ENCODE measurements at regions not wholly inside any gene's neighbourhood (a gene's known extent, or its start where the extent isn't known, plus 50 kb on each side); places are given as distances from the start of the nearest gene placed in this dataset.

DNA sequence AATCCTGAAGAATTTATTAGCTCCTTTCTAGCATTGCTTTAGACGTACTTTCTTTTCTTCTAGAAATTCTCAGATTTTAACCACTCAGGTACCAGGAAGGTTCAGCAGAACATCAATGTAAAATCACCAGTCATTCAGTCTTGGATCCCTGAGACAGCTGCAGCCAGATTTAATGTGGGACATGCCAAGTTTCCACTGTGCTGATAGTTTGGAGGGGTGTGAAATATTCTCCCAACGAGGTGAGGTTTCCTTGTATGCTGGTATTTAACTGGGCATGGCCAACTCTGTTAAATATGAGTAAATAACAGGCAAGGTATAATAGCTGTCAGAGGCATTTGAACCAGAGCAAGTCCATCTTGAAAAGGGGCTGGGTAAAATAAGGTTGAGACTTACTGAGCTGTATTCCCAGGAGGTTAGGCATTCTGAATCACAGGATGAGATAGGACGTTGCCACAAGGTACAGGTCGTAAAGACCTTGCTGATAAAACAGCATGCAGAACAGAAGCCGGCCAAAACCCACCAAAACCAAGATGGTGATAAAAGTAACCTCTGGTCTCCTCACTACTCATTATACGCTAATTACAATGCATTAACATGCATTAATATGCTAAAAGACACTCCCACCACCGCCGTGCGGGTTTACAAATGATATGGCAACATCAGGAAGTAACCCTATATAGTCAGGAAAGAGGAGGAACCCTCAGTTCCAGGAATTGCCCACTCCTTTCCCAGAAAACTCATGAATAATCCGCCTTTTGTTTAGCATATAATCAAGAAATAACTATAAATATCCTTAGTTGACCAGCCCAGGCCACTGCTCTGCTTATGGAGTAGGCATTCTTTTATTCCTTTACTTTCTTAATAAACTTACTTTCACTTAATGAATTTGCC lies 75.2 kb upstream of the RASSF8 start:
- TF ChIP-seq CTCF (optimal IDR thresholded peaks at IDR 0.05 in 1 of 3, IDR thresholded peaks at IDR 0.05 in 1 of 3, conservative IDR thresholded peaks at IDR 0.05 in 1 of 3; ENCODE audit: extremely low read depth in 1 of 3, insufficient read depth in 2 of 3, low read length in 3 of 3) (no peak), EZH2 (IDR thresholded peaks at IDR 0.05; ENCODE audit: low read length) (no peak)
- H3K9me1 ChIP-seq (ENCODE audit: control insufficient read depth, extremely low read depth, insufficient read depth, low read length) = no peaks in the 10 kb centered on the region
- H3K27me3 ChIP-seq (ENCODE audit: control insufficient read depth, extremely low read depth, insufficient read depth, low read length) = no peaks in the 10 kb centered on the region
- no peaks in the 10 kb centered on the region for H3K4me1 ChIP-seq (ENCODE audit: control insufficient read depth, extremely low read depth, insufficient read depth, low read length)
- H3K4me2 ChIP-seq (ENCODE audit: control insufficient read depth, extremely low read depth, insufficient read depth, low read depth, low read length) = no peak overlapping the region
- H2AFZ ChIP-seq (ENCODE audit: control insufficient read depth, low read length) = no peak overlapping the region
- no peaks in the 10 kb centered on the region for H3K9me3 ChIP-seq (ENCODE audit: control insufficient read depth, low read depth, low read length)
- no peak overlapping the region for H3K9ac ChIP-seq (ENCODE audit: control insufficient read depth, extremely low read depth, insufficient read depth, low read length)
- no peaks in the 10 kb centered on the region for H3K79me2 ChIP-seq (ENCODE audit: control insufficient read depth, insufficient read depth, low read length)
- dilution Hi-C loops (cut with MboI; ENCODE audit: extremely low pct_ligation_motif_present, low sequenced_read_pairs) = no loop called here
- H3K4me3 ChIP-seq (ENCODE audit: control insufficient read depth in 2 of 3, extremely low read depth in 1 of 3, insufficient read depth in 2 of 3, low read depth in 1 of 3, low read length in 3 of 3) = no peak overlapping the region
- FAIRE-seq = no peak
- H3K27ac ChIP-seq (ENCODE audit: control insufficient read depth, insufficient read depth, low read length) = no peak overlapping the region
- no peaks in the 10 kb centered on the region for H4K20me1 ChIP-seq (ENCODE audit: control insufficient read depth, extremely low read depth, insufficient read depth, low read length)
- DNase-seq (ENCODE audit: low read depth, low spot score) = no peak
- no peaks in the 10 kb centered on the region for H3K36me3 ChIP-seq (ENCODE audit: control insufficient read depth in 2 of 2, extremely low read depth in 1 of 2, insufficient read depth in 2 of 2, low read length in 2 of 2)

DNA sequence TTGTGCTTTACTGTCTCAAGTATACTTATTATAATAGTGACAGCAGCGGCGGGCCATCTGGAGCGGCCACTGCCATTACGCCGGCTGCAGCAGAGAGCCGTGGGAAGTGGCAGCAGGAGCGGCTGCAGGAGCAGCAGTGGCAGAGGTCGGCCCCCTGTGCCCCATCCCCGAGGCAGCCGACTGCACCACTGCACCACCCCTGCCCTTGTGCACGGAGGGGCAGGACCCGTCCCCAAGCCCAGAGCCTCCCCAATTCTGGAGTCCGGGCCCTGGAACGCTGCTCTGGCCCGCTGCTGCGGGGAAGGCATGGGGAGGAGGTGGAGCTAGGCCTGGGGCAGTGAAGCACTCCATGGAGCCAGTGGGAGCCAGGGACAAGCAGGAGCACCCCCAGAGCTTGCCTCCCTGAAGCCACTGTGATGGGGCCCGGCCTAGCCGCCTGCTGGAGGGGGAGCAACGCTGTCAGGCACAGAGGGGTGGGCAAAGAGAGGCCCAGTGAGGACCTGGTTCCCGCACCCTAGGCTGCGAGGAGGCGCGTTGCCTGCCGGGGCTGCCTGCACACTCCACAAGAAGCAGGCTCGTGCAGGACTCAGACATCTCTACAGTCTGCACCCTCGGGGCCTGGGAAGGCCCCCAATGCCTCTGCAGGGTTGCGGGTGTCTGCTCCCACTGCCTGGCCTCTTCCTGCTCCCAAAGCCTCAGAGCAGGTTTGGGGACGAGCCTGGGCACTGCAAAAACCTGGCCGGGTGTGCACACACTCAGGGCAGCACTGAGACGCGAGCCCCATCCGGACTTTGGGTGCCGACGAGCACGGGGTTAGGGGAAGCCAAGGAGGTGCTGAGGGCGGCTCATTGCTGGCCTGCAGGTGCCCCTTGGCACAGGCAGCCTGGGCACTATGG lies 74.2 kb upstream of the RASSF8 start:
- TF ChIP-seq CTCF (optimal IDR thresholded peaks at IDR 0.05 in 1 of 3, IDR thresholded peaks at IDR 0.05 in 1 of 3, conservative IDR thresholded peaks at IDR 0.05 in 1 of 3; ENCODE audit: extremely low read depth in 1 of 3, insufficient read depth in 2 of 3, low read length in 3 of 3) (no peak), EZH2 (IDR thresholded peaks at IDR 0.05; ENCODE audit: low read length) (no peak)
- FAIRE-seq = no peak
- dilution Hi-C loops (cut with MboI; ENCODE audit: extremely low pct_ligation_motif_present, low sequenced_read_pairs) = no loop called here

More for the DNA sequence above, 74.2 kb upstream of the RASSF8 start:
- no peak for DNase-seq (ENCODE audit: low read depth, low spot score)
- H3K36me3 ChIP-seq (ENCODE audit: control insufficient read depth in 2 of 2, extremely low read depth in 1 of 2, insufficient read depth in 2 of 2, low read length in 2 of 2) = no peaks in the 10 kb centered on the region
- no peak overlapping the region for H3K27ac ChIP-seq (ENCODE audit: control insufficient read depth, insufficient read depth, low read length)
- H3K9me3 ChIP-seq (ENCODE audit: control insufficient read depth, low read depth, low read length) = no peaks in the 10 kb centered on the region
- no peak overlapping the region for H3K4me2 ChIP-seq (ENCODE audit: control insufficient read depth, extremely low read depth, insufficient read depth, low read depth, low read length)
- no peaks in the 10 kb centered on the region for H3K27me3 ChIP-seq (ENCODE audit: control insufficient read depth, extremely low read depth, insufficient read depth, low read length)
- H3K4me3 ChIP-seq (ENCODE audit: control insufficient read depth in 2 of 3, extremely low read depth in 1 of 3, insufficient read depth in 2 of 3, low read depth in 1 of 3, low read length in 3 of 3) = no peak overlapping the region
- H3K9me1 ChIP-seq (ENCODE audit: control insufficient read depth, extremely low read depth, insufficient read depth, low read length) = no peaks in the 10 kb centered on the region
- H4K20me1 ChIP-seq (ENCODE audit: control insufficient read depth, extremely low read depth, insufficient read depth, low read length) = no peaks in the 10 kb centered on the region
- H3K4me1 ChIP-seq (ENCODE audit: control insufficient read depth, extremely low read depth, insufficient read depth, low read length) = no peaks in the 10 kb centered on the region
- no peak overlapping the region for H3K9ac ChIP-seq (ENCODE audit: control insufficient read depth, extremely low read depth, insufficient read depth, low read length)
- no peak overlapping the region for H2AFZ ChIP-seq (ENCODE audit: control insufficient read depth, low read length)
- H3K79me2 ChIP-seq (ENCODE audit: control insufficient read depth, insufficient read depth, low read length) = no peaks in the 10 kb centered on the region
